ENCODE measurements at regions not wholly inside any gene's neighbourhood (a gene's known extent, or its start where the extent isn't known, plus 50 kb on each side); places are given as distances from the start of the nearest gene placed in this dataset.

DNA sequence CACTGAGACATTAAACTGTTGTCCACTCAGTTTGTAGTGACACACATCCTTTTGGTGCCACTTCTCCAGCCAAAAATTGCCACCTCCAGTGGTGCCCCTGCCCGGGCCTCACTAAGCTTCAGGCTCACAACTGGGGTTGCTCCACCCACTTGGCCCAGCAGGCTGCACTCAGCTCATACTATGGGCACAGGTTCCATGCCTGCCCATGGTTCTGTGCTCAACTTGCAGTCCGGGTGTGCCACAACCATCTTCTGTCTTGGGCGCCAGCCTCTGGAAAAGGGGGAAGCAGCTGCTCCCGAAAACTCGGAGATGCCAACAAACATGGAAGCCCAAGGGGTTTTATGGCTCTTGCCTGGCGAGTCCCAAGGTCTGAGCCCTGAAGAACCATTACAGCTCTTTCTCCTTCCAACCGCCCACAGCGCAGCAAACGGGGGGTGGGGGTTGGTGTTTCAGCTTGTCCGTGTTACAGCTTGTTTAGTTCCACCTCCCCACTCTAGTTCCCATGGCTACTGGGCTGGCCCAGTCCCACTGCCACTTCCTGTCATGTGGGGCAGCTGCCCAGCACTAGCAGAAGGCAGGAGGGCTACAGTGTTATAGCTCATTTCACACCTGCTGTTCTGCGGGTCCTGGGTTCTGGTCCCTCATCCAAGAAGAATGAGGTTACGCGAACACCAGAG lies 998.3 kb downstream of the SLC16A7 start (continued):
- TF ChIP-seq, protein P1, sequence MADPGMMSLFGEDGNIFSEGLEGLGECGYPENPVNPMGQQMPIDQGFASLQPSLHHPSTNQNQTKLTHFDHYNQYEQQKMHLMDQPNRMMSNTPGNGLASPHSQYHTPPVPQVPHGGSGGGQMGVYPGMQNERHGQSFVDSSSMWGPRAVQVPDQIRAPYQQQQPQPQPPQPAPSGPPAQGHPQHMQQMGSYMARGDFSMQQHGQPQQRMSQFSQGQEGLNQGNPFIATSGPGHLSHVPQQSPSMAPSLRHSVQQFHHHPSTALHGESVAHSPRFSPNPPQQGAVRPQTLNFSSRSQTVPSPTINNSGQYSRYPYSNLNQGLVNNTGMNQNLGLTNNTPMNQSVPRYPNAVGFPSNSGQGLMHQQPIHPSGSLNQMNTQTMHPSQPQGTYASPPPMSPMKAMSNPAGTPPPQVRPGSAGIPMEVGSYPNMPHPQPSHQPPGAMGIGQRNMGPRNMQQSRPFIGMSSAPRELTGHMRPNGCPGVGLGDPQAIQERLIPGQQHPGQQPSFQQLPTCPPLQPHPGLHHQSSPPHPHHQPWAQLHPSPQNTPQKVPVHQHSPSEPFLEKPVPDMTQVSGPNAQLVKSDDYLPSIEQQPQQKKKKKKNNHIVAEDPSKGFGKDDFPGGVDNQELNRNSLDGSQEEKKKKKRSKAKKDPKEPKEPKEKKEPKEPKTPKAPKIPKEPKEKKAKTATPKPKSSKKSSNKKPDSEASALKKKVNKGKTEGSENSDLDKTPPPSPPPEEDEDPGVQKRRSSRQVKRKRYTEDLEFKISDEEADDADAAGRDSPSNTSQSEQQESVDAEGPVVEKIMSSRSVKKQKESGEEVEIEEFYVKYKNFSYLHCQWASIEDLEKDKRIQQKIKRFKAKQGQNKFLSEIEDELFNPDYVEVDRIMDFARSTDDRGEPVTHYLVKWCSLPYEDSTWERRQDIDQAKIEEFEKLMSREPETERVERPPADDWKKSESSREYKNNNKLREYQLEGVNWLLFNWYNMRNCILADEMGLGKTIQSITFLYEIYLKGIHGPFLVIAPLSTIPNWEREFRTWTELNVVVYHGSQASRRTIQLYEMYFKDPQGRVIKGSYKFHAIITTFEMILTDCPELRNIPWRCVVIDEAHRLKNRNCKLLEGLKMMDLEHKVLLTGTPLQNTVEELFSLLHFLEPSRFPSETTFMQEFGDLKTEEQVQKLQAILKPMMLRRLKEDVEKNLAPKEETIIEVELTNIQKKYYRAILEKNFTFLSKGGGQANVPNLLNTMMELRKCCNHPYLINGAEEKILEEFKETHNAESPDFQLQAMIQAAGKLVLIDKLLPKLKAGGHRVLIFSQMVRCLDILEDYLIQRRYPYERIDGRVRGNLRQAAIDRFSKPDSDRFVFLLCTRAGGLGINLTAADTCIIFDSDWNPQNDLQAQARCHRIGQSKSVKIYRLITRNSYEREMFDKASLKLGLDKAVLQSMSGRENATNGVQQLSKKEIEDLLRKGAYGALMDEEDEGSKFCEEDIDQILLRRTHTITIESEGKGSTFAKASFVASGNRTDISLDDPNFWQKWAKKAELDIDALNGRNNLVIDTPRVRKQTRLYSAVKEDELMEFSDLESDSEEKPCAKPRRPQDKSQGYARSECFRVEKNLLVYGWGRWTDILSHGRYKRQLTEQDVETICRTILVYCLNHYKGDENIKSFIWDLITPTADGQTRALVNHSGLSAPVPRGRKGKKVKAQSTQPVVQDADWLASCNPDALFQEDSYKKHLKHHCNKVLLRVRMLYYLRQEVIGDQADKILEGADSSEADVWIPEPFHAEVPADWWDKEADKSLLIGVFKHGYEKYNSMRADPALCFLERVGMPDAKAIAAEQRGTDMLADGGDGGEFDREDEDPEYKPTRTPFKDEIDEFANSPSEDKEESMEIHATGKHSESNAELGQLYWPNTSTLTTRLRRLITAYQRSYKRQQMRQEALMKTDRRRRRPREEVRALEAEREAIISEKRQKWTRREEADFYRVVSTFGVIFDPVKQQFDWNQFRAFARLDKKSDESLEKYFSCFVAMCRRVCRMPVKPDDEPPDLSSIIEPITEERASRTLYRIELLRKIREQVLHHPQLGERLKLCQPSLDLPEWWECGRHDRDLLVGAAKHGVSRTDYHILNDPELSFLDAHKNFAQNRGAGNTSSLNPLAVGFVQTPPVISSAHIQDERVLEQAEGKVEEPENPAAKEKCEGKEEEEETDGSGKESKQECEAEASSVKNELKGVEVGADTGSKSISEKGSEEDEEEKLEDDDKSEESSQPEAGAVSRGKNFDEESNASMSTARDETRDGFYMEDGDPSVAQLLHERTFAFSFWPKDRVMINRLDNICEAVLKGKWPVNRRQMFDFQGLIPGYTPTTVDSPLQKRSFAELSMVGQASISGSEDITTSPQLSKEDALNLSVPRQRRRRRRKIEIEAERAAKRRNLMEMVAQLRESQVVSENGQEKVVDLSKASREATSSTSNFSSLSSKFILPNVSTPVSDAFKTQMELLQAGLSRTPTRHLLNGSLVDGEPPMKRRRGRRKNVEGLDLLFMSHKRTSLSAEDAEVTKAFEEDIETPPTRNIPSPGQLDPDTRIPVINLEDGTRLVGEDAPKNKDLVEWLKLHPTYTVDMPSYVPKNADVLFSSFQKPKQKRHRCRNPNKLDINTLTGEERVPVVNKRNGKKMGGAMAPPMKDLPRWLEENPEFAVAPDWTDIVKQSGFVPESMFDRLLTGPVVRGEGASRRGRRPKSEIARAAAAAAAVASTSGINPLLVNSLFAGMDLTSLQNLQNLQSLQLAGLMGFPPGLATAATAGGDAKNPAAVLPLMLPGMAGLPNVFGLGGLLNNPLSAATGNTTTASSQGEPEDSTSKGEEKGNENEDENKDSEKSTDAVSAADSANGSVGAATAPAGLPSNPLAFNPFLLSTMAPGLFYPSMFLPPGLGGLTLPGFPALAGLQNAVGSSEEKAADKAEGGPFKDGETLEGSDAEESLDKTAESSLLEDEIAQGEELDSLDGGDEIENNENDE (IDR thresholded peaks at IDR 0.05; ENCODE audit: insufficient replicate concordance, low read length), result no peak
- no peak for TF ChIP-seq CHD2 (IDR thresholded peaks at IDR 0.05; ENCODE audit: low read length)
- TF ChIP-seq, protein P2, sequence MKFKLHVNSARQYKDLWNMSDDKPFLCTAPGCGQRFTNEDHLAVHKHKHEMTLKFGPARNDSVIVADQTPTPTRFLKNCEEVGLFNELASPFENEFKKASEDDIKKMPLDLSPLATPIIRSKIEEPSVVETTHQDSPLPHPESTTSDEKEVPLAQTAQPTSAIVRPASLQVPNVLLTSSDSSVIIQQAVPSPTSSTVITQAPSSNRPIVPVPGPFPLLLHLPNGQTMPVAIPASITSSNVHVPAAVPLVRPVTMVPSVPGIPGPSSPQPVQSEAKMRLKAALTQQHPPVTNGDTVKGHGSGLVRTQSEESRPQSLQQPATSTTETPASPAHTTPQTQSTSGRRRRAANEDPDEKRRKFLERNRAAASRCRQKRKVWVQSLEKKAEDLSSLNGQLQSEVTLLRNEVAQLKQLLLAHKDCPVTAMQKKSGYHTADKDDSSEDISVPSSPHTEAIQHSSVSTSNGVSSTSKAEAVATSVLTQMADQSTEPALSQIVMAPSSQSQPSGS (IDR thresholded peaks at IDR 0.05; ENCODE audit: low read length), result no peak
- TF ChIP-seq POLR2AphosphoS5 (IDR thresholded peaks at IDR 0.05; ENCODE audit: low read depth, low read length), result no peak
- TF ChIP-seq GTF2F1 (IDR thresholded peaks at IDR 0.05; ENCODE audit: borderline replicate concordance, low read depth, low read length), result no peak
- TF ChIP-seq CBX5 (IDR thresholded peaks at IDR 0.05; ENCODE audit: low read depth, low read length), result no peak
- TF ChIP-seq BRCA1 (IDR thresholded peaks at IDR 0.05; ENCODE audit: low read depth, low read length), result no peak
- no peak for TF ChIP-seq KDM4A (IDR thresholded peaks at IDR 0.05; ENCODE audit: low read depth, low read length, severe bottlenecking)
- no peak for TF ChIP-seq EP300 (IDR thresholded peaks at IDR 0.05; ENCODE audit: borderline replicate concordance in 1 of 2, low read depth in 2 of 2, low read length in 2 of 2)
